DMS53 (cell line): ENCODE measurements at regions not wholly inside any gene's neighbourhood (a gene's known extent, or its start where the extent isn't known, plus 50 kb on each side); places are given as distances from the start of the nearest gene placed in this dataset.

ENCODE experiments used
- DNase-seq: peaks from one replicate; lab custom pipeline; 2025; lab: John Stamatoyannopoulos, UW

DNA sequence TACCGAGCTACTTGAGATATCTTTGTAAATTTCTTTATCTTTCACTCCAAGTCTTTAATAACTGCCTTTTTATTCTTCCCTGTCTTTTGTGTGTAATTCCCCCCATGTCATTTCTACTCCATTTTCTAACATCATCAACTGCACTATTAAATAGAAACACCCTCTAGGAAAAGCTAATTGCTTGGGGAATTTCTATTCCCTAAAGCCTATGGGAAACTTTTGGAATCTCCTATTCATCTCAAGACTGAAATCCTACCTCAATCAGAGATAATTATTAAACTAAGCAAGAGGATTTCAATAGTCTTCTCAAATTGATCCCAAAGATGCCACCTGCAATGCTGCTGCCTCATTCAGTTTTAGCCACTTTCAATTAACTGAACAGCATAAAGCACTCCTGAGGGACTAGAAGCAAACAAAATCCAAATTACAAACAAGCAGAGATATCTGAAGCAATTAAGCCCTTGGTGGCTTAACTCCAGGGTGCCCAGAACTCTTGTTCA lies 598.7 kb downstream of the IGSF11 start:
- DNase-seq, result no peak

DNA sequence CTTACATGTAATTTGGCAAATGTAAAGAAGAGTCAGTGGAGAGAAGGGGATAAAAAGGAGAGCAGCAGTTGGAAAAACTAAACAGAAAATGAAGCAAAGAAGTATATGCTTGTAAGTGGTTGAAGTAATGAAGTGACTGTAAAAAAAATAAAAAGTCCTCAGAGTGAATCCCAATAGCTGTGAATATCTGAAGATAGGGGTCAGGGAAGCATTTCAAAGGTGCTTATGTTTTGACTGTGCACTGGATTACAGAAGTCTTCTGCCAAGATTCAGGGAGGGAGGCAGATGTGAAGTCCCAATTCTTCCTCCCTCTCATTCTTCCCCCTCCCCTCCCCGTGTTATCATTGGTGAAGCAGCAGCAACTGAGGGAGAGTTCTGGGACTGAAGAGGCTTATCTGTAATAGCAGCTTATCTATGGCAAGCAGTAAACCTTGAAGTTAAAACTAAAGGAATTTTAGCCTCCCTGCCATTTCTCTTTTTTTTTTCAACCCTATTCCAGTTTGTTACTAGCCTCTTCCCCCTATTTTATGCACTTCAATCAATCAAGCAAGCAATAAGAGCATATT lies 597.9 kb downstream of the IGSF11 start:
- DNase-seq, result no peak

DNA sequence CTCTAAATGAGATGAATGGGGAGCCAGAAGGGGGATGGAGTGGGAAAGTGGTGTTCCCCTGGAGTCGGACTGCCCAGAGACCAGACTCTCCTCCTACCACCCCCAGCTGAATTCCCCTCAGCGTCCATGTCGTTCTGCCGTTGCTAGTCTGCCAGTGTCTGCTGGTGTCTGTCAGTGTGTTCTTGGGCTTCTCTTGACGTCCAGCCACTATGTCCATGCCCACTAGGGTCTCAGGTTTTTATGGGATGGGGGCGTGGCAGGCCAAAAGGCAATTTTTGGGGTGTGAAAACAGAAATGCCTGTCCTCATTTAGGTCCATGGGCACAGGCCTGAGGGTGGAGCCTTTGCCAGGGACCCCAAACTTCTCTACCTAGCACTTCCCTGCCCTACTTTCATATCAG lies 589.6 kb downstream of the IGSF11 start:
- no peak for DNase-seq

DNA sequence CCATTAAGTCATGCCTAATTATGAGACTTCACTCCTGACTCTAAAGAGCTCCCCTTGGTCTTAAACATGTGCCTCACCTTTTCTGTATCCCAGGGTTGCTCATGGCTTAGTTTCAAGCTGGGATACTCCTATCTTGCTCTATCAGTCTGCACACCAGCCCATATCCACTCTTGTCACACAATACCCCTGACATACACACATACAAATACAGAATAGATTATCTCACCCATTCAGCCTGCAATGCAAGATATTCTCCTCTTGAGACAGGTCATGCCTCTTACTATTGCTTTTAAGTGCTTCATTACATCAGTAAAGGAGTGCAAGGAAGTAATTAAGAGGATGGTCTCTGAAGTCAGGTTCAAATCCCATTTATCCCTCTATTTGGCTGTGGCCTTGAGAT lies 587.3 kb downstream of the IGSF11 start:
- DNase-seq, result no peak

DNA sequence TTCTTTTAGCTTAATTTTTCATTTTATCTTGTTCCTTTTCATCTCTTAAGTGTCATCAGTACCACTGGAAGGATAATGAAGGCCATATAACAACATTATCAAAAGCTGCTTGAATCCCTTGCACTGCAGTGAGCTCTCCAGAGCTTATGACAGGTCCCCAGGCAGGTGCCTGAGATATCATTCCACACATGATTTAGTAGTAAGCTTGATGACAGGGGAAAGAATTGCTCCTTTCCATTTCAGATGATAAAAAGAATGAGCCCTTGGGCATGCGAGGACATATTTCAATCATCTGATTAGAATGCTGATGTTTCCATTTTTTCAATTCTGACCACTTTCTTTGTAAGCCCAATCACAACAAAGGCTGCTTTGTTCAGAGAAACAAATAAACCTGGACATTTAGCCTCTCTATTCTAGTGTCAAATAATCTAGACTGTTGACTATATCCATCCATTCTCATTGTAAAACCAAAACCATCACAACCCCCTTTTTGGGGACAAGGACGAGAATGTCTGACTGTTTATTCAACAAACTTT lies 567.8 kb downstream of the IGSF11 start:
- no peak for DNase-seq

DNA sequence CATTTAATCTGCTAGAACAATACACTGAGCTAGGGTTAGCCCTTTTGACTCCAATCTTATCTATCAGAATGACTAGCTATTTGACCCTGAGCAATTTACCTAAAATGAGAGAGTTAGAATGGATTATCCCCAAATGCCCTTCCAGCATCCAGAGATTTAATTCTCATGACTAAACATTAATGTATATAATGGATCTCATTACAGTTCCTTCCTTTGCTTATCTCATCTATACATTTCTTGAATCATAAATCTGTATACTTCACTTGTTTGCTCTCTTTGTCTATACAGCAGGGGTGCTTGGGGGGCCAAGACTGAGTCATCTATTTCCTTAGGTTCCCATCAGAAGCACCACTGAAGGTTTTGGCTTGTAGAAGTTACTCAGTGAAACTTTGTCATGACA lies 565.8 kb downstream of the IGSF11 start:
- DNase-seq, result no peak

DNA sequence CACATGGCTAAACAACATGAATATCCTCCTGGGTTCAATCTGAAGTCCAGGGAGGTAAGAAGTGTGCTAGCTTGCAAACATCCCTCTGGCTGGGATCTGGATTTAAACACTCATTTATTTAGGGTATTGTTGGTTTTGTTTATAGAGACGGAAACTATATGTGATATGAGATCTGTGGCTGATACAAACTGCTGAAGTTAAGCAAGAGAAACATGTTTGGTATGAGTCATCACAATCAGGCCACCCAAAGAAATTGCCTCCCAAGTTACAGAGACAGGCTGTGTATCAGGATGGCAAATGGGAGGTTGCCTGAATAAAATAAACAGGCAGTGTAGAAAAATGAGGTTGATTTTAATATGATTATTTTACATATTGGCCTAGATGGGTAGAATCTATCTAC lies 562.1 kb downstream of the IGSF11 start:
- peak; percentile 4 for DNase-seq

DNA sequence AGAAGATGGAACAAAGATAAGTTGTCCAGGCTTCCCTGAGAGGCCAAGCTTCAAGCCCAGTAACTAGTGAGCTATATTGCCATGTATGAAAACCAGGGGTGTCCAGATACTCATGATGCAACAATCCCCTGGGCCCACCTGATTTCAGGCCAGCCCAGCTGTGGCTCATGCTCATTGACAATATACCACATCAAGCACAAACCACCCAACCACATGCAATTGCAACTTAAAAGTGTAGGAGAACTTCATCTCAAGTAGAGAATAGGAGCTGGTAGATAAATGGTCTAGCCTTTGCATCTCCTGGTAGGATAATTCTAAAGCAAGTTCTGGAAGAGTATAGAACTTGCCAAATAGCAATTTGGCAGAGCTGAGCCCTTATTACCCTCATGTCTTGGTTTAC lies 561.3 kb downstream of the IGSF11 start:
- no peak for DNase-seq

DNA sequence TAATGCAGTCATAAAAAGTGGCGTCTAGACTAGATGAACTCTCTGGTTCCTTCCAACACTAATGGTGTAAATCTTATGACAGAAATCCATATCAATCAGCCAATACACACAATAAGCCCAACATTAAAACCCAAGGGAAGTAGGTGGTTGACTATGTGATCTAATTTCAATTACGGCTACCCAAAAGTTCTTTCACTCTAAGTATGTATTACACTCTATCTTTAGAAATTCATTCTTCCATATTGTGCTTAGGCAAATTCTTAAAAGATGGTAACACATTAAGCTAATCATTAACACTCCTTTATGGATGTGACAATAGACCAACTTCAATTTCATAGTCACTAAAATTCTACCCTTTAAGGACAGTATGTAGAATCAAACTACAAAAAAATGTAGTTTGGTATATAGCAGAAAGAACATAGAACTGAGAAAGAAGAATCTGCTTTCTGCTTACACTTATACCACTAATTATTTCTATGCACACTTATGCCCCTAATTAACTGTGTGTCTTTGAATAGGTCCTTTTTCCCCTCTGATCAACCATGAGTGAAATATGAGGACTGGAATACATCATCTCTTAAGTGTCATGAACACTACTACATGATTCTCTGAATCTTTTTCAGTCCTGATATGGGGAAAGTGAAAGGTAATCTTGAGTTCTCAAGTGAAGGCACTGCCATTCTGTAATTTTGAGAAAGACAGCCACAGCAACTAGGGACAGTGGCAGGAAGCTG lies 557.6 kb downstream of the IGSF11 start:
- DNase-seq, result no peak

DNA sequence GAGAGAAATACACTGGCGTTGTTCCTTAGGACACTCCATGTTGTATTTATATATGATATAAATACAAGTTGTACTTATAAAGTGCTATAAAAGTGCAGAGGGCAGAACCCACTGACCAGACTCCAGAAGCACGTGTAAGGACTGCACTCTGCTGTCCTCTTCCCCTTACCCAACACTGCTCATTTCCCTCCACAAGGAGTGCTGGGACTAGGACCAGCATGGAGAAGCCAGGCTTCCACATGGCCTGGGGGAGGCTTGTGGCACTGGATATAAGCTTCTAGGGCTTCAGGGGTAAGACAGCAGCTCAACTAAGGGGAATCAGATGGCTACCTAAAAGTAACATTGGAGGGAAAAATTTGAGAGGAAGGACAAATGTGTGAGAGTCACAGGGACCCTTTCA lies 556.9 kb downstream of the IGSF11 start:
- DNase-seq, result no peak

DNA sequence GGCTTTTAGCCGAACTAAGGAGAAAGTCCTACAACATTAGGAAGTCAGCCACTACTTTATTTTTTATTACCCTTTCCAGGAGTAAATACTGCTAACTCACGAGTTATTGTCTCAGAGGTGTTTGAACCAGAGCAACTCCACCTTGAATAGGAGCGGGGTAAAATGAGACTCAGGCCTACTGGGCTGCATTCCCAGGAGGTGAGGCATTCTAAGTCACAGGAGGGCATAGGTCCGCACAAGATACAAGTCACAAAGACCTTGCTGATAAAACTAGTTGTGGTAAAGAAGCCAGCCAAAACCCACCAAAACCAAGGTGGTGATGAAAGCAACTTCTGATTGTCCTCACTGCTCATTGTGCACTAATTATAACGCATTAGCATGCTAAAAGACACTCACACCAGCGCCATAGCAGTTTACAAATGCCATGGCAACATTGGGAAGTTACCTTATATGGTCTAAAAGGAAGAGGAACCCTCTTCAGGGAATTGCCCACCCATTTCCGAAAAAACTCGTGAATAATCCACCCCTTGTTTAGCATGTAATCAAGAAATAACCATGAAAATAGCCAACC lies 555.9 kb downstream of the IGSF11 start:
- DNase-seq, result no peak

DNA sequence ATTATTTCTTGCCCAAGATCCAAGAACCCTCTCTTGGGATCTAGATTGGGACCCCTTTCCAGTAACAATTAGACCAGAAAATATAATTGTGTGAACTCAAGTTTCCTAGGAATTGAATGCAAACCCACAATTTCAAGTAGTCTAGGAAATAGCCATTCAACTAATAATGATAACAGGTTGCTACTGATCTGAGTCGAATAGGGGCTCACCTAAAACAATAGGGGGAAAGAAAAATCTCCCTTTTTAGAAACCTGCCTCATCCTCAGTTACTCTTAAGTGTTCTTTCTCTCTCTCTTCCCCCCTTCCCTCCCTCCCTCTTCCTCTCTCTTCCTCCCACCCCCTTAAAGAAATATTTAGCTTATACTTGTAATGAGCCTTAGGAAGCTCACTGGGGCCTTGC lies 555.3 kb downstream of the IGSF11 start:
- no peak for DNase-seq

DNA sequence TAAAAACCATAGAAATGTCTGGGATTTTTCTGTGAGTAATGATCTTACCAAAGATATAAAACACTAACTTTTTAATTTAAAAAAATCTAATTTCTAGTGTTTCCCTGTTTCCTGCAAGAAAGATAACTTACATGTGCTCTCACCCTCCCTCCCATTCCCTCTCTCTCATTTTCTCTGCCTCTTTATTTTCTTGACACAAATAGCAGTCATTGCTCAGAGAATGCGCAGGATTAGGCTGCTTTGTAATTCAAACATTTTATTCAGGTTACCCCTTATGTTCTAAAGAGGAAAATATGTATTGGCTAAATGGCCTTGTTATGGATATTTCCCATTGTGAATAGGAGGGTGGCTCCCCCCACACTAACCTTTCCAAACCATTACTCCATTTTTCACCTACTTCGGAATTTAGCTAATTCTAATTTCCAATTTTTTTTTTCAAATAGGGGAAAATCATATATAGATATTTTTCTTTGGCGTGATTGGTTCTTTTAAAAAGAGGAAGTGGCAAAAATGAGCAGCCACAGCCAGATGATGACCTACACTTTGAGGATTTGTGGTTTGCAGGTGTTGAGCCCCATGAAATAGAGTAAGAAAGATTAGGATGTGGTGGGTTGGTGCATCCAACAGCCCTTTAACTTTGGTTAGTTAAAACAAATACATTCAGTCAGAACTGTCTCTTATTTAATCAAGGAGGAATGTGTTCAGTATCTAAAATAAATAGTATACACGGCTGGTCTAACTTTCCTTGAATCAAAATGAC lies 554.4 kb downstream of the IGSF11 start:
- no peak for DNase-seq

DNA sequence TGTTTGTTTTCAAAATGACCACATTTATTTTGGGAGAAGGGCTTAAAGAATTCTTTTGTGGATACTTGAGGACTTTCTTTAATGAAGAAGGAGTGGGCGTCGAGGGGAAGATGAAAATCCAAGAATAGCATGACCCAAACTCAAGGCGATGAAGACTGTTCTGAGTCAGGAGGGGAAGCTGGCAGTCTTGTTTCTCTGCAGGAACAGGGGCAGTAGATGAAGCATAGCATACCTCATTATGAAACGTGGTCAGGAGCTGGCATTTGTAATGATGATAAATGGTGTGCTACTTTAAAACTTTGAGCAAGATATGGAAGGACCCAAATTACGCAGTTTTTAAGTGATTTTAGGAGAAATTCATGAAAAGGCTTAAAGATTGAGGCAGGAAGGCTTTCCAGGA lies 549.0 kb downstream of the IGSF11 start:
- DNase-seq, result no peak

DNA sequence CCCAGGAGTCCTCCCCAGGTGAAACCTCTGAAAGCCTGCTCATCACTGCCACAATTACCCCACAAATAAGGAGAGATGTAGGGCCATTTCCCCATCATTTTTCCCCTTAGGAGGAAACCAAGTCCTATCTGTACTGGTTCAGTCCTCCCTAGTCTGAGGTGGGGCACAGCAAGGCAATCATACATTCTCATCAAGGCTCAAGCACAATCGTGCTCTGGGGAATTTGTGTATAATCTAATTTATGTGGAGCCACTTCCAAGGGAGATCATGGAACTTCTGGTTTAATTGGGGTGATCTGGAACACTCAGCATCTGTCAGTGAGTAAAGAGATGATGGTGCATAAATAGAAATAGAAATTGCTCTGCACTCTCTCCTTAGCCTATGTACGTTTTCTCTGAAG lies 546.9 kb downstream of the IGSF11 start:
- DNase-seq, result no peak

DNA sequence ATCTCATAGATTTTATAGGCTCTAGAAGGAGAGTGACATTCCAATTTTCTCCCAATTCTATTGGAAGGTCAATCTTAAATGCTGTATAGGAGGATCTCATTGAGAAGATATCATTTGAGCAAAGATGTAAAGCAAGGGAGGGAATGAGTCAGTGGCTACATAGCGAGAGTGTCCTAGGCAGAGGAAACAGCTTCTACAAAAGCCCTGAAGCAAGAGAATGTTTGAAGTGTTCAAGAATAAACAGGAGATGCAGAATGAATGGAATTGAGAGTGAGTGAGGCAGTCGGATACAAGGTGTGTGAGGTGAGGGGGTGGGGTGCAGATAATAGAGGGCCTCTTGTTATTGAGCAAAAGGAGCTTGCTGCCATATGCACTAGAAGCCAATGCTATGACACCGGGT lies 545.9 kb downstream of the IGSF11 start:
- DNase-seq, result no peak

DNA sequence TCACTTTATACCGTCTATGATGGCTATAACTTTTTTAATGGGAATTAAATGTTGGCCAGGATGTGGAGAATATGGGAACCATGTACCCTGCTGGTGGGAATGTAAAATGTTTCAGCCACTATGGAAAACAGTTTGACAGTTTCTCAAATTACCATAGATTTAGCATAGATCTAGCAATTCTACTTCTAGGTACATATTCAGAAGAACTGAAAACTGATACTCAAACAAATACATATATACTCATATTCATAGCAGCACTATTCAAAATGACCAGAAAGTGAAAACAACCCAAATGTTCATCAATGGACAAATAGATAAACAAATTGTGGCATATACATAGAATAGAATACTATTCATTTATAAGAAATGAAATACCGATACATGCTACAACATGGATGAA lies 539.4 kb downstream of the IGSF11 start:
- no peak for DNase-seq

DNA sequence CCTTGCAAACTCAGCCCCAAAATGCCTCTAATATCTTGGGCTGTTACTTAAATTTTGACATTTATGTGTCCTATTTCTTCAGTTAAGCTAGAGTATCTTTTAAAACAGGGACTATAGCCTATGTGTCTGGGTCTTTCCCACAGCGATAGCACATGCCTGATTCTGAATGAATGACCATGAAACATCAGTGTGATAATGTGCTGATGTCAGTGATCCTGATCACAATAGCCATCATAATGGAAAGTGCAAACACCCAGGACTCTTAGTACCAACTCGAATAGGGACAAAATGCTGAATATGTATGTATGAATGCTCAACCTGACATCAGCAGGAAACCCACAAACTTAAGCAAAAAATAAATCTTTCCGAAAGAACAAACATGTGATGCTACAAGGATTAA lies 537.4 kb downstream of the IGSF11 start:
- DNase-seq, result no peak

DNA sequence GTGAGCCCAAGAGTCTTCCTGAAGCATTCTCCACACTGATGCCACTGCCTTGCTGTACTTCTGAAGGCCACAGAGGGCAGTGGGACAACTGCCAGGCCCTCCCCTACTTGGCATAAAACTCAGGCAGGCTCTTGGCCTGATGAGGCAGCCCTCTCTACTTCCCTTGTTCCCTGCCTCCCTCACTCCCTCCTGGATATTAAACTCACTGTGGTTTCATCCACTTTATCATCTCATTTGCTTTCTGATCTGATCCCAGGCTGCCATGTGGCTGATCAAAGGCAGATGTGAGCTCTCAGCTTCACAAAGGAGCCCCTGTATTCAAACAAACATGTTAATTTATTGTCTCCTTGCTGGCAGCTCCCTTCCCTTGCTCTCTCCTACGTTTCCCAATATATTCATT lies 533.5 kb downstream of the IGSF11 start:
- peak; percentile 62 for DNase-seq

DNA sequence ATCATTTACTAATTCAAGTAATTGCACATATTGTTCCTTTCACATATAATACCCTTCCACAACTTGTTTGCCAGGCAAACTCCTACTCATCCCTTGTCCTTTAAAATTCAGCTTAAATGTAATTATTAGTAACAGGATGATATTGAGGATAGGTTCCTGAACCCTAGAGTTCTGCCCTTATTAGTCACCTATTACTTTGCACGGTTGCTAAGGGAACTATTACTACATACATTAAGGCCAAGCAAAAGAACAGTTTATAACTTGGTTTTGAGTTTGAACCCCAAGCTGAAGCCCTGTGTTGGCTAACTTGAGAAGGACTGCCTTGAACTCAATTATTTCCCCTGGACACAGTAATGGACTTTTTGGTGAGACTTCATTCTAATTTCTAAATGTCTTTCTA lies 529.7 kb downstream of the IGSF11 start:
- DNase-seq, result no peak

DNA sequence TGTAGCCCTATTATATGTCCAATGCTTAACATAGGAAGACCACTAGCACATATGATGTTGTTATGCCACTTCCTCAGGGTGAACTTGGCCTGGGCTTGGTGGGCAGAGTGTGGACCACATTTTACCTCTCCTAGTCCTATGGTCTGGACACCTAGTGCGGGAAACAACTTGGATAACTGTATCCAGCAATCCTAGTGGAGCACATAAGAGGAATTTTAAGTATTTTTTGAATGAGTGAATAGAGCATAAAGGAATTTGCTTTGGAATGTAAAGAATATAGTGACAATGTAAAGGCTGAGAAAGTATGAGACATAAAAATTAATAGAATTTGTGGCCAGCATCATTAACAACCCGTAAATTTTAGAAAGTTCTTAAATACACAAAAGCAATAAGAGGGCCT lies 528.9 kb downstream of the IGSF11 start:
- no peak for DNase-seq

DNA sequence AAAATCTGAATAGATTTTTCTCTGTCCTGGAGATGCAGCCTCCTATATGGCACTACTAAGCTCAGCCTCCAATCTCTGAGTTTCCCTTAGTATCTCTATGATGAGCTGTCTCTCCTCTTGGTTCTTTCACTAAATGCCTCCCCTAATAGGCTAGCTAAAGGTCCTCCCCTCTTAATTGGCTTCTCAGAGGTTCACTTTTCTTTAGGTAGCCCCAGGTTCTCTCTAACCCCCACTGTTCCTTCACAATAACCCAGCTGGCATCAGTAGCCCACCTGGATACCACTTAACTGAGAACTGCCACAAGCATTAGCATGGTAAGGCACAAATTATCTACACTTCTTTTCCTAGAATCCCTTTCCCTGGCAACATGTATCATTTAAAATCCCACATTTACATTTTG lies 523.2 kb downstream of the IGSF11 start:
- DNase-seq, result no peak

DNA sequence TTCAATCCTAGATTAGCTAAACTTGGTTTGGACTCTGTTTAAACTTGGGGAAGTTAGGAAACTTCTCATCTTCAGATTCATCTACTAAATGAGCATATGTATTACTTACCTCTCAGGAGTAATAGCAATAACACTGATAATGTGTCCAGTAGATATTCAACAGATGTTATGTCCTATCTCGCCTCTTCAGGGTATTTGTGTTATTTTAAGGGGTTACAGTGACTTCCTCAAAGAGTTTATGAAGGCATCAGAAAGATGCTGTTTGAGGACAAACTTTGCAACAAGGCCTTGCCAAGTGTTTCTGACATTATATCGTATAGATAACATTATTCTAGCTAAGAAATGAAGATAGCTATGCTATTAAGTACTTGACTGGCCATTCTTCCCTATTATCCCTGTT lies 522.3 kb downstream of the IGSF11 start:
- DNase-seq, result no peak
